Endothelial cell of umbilical vein (primary cell): ENCODE measurements at regions not wholly inside any gene's neighbourhood (a gene's known extent, or its start where the extent isn't known, plus 50 kb on each side); places are given as distances from the start of the nearest gene placed in this dataset.

Source experiments
- EZH2 ChIP-seq: IDR thresholded peaks from 2 replicates; pipeline ENCODE4 v1.6.1; 2012; ENCODE audit warnings: borderline replicate concordance, low read depth, mild to moderate bottlenecking, moderate library complexity, low read length, inconsistent platforms; ENCODE audit not compliant: severe bottlenecking
- POLR2AphosphoS5 ChIP-seq: IDR thresholded peaks from 2 replicates; pipeline ENCODE4 v1.6.1; 2012; ENCODE audit warnings: low read depth, mild to moderate bottlenecking, control low read depth, low read length, moderate library complexity; ENCODE audit not compliant: insufficient read depth
- TF ChIP-seq, protein P1 (sequence below), 2 donors: IDR thresholded peaks; 1 replicate in 1 of 2; 2 replicates in 1 of 2; pipeline ENCODE4 v1.5.1; 2011; ENCODE audit warnings: low read length in 2 of 2, mild to moderate bottlenecking in 2 of 2, moderate library complexity in 2 of 2, control low read depth in 1 of 2, inconsistent platforms in 1 of 2, low read depth in 1 of 2; ENCODE audit not compliant: insufficient read depth in 1 of 2; ENCODE audit errors: extremely low read depth in 1 of 2

DNA sequence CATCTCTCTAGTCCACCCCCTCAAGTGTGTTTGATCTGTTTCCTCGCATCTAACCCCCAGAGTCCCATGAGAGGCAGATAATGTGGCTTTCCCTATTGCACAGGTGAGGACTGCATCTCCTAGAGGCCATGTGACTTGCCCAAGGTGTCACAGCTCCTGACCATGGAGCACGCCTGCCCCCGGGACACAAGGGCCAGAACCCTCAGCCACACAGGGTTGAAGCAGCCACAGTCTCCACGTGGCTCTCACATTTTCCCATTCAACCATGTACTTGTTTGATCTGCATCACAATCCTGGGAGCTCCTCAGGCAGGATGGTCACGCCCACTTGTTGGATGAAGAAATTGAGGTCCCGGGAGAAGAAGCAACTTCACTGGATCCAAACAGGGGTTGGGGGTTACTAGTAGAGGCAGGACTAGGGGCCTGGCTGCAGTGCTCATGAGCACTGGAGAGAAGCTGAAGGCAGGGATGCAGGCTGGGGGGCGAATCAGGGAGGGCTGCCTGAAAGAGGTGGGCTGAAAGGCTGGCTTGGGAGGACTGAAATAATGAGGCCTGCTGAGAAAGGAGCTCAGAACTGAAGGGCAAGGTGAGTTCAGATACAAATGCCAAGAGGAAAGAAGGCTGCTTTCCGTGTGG, 207.9 kb downstream of the PTPRU start:
- no peak for TF ChIP-seq EZH2
- TF ChIP-seq, protein P1, sequence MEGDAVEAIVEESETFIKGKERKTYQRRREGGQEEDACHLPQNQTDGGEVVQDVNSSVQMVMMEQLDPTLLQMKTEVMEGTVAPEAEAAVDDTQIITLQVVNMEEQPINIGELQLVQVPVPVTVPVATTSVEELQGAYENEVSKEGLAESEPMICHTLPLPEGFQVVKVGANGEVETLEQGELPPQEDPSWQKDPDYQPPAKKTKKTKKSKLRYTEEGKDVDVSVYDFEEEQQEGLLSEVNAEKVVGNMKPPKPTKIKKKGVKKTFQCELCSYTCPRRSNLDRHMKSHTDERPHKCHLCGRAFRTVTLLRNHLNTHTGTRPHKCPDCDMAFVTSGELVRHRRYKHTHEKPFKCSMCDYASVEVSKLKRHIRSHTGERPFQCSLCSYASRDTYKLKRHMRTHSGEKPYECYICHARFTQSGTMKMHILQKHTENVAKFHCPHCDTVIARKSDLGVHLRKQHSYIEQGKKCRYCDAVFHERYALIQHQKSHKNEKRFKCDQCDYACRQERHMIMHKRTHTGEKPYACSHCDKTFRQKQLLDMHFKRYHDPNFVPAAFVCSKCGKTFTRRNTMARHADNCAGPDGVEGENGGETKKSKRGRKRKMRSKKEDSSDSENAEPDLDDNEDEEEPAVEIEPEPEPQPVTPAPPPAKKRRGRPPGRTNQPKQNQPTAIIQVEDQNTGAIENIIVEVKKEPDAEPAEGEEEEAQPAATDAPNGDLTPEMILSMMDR (IDR thresholded peaks at IDR 0.05; ENCODE audit: extremely low read depth in 1 of 2, insufficient read depth in 1 of 2, low read depth in 1 of 2, low read length in 2 of 2) = no peak
- no peak for TF ChIP-seq POLR2AphosphoS5
